ENCODE measurements at regions not wholly inside any gene's neighbourhood (a gene's known extent, or its start where the extent isn't known, plus 50 kb on each side); places are given as distances from the start of the nearest gene placed in this dataset.

DNA sequence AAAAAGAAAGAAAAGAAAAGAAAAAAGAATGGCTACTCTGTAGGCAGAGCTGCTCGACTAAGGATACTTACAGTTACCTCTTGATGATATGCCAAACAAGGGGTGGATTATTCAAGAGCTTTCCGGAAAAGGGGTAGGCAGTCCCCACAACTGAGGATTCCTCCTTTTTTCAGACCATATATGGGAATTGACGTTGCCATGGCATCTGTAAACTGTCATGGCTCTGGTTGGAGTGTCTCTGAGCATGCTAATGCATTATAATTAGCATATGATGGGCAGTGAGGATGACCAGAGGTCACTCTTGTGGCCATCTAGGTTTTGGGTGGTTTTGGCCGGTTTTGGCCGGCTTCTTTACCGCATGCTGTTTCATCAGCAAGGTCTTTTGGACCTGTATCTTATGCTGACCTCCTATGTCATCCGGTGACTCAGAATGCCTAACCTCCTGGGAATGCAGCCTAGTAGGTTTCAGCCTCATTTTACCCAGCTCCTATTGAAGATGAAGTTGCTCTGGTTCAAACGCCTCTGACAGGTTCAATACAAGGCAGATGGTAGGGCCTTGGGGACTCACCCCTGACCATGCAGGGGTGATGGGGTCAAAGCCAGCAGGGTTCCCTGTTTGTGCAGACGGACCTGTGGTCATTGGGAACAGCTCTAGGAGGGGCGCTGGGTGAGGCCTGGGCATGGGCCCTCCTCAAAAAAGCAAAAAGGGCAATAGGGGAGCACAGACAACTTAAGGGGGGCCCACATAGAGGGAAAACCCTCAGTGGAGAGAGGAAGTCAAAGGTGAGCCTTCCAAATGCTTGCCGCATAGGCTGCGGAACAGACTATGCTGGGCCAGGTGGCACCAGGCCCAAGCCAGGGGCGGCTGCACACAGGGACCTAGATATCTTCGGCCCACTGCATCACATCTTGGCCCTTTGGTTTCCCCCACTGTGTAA is 251.2 kb upstream of the RAB6C start:
- no peak for DNase-seq

DNA sequence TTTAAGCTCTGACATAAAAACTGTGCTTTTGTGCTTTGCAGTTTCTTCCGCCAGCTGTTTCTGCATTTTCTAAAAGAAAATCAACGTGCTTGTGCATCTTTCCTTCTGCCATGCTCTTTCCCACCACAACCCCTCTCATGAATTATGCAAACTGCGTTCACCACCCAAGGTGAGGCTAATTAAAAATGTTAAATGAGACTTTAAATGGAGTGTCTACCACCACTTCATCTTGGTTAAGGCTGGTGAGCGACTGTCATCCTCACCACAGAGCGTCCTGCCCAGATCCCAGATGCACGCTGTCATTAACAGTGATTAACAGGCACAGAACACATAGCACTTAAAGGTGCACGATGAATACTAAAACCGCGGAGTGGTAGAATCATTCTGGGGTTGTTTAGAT is 250.5 kb upstream of the RAB6C start:
- no peak for DNase-seq

DNA sequence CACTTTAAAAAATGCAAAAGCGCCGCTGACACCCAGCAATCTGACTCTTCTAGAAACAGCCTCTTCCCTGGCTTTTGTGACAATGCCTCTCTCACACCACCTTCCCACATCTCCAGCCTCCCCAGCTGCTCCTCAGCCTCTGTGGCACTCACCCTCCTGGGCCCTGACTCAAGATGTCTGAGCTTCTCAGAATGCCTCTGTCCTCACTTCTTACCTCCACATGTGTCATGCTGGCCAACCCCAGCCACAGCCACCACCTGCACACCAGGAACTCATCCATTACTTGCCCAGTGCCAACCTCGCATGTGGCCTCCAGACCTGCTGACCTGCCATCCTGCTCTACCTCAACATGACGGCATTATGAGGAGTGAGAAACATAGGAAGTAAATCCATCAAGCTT is 249.8 kb upstream of the RAB6C start:
- DNase-seq: no peak

DNA sequence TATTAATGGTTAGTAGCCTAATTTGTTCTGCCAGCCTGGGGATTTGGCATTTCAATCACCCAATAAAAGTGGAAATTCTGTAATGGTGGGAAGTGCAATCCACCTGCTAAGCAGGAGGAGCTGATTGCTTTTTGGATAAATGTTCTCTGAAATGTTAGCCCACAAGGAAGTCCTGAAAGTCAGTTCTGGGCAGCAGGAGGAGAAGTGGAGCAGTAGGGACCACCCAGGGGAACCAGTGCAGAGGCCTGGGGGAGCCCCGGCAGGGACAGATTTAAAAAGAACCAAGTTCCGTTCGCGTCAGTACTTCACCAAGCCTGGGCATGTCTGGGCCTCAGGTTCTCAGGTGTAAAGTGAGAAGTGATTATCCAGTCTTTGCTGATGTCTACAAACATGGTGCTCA is 248.5 kb upstream of the RAB6C start:
- DNase-seq: no peak

DNA sequence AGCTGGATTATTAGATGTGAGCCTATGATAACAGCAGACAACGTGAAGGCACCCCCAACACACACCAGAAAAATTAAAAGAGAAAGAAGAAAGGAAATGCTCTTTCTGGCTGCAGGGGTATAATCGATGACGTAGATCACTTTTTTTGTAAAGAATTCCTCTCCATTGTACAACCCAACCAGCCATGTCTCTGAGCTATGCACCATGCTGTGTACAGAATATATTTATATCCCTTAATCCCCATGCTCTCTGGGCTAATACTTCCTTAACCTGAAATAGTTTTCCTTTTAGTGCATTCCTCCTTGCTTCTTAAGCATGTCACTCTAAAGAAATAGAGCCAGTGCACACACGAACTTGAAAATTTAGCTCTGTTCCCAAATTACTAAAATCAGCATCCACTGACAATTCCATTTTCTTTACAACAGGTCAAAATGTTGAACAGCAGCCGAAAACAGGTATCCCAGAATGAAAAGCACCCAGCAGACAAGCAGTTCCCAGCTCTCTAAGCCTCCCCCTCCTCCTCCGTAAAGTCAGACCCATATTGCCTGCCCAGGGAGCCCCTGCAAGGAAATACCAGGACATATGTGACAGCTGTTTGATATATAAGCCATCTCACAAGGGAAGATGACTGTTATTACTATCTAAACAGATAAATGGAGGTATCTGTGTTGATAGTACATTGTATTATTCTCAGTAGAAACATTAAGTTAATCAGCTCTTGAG is 247.4 kb upstream of the RAB6C start:
- no peak for DNase-seq

DNA sequence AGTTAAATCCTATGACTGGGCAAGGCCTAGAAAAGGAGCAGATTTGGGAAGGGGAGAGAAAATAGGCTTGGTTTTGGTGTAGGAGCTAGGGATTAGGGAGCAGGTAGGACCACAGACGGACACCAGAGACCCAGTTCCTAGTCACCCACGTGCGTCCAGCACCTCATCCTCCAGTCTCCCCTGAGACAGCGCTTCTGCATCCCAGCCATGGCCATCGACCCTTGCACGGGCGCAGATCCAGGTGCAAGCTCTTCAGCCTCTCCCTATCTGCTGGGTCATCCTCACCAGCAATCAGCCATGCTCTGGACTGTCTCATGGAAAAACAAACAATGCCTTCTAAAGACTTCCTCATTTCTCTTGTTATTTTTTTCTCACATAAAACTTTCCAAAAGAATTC is 246.8 kb upstream of the RAB6C start:
- no peak for DNase-seq

DNA sequence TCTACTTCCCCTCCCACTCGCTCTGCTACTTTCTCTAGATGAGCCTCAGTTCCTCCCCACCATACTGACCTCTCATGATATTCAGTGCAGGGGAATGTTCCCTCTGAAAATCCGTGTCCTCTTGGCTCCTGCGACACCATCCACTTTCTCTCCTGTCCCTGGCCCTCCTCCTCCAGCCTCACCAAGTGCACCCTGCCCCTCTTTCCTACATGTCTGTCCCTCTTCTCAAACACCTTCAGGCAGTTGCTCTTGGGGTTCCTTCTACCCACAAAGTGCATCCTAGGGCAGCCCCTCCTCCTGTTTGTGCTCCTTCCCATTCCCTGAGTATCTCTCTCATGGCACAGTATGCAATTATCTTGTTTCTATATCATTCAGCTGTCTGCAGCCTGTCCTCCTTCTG is 246.4 kb upstream of the RAB6C start:
- no peak for DNase-seq

DNA sequence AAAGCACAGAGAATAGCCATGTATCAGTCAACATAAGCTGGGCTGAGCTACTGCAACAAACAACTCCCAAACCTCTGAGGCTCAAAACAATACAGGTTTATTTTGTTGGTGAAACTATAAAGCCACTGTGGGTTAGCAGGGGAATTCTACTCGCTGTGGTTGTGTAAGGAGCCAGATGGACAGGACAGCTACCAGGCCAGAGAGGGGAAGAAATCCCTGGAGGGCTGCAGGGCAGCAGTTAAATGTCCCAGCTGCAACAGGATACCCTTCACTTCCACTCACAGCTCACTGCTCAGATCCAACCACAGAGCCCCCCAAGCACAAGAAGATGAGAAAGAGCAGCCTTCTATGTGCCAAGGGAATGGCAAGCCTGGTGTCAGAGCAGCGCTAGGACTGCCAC is 245.9 kb upstream of the RAB6C start:
- no peak for DNase-seq

DNA sequence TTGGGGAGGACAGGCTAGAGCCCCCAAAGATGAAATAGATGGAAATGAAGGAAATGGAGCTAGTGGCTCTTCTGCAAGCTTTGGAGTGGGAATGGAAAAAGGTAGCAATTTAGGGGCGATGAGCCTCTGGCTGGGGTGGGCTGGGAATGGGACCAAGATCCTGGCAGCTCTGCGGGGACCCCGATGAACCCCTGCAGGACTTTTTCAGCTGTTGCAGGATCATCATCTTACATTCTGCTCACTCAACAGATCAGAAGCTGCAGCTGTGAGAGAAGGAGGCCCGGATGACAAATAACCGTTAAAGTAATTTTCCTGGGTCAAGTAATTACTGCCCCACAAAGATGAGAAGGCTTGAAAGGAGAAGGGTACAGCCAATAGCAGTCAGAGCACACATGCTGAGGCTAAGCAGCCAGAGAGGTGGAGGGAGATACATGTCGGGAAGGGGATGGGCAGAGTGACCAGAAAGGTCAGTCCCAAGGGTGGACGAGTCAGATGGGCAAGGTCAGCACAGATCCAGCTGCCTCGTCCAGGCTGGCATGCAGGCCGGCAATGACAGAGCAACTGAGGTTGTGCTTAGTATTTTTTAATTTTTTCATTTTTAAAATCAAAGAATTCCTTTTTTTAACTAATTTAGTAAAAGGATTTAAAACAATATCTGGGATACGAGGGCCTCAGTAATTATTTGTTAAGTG is 245.0 kb upstream of the RAB6C start:
- no peak for DNase-seq

DNA sequence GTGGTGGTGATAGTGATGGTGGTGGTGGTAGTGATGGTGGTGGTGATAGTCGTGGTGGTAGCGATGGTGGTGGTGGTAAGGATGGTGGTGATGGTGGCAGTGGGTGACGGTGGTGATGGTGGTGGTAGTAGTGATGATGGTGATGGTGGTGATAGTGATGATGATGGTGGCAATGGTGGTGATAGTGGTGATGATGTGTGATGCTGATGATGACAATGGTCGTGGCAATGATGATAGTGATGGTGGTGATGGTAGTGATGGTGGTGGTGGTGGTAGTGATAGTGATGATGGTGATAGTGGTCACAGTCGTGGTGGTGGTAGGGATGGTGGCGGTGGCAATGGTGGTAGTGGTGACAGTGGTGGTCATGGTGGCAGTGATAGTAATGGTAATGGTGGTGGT is 243.9 kb upstream of the RAB6C start:
- no peak for DNase-seq

DNA sequence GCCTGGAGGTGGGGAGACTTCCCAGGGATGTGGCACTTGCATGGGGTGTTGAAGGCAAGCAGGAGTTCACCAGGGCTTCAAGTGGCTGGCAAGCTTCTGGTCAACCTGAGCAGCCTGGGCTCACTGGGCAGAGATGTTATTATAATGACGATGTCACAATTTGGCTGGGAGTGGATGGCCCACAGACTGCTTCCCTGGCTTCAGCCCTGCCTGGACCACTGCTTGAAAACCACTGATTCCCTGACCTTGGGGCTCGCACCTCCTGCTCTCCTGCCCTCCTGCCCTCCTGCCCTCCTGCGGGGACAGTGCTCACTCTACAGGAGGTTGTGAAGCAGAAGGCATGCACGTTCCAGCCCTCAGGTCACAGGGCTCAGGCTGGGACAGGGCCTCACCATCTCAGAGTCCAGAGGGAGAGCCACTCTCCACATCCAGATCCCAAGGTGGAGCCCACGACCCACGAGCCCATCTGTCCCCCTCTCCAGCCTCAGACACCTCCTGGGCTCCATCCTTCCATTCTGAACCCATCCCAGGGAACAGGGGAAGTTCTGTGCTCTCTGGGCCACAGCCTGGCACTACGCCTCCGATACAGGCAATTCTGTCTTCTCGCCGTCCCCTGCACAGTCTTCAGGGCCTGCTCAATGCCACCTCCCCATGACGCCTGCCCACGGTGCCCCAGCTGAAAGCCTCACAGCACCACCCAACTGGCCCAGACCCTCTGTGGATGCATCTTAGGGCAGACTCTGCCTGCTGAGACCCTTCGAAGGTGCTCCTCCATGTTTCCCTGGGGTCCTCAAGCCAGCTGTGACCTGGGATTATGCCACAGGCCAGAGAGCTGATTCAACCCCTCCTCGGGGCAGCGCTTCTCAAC is 241.6 kb upstream of the RAB6C start:
- no peak for DNase-seq

DNA sequence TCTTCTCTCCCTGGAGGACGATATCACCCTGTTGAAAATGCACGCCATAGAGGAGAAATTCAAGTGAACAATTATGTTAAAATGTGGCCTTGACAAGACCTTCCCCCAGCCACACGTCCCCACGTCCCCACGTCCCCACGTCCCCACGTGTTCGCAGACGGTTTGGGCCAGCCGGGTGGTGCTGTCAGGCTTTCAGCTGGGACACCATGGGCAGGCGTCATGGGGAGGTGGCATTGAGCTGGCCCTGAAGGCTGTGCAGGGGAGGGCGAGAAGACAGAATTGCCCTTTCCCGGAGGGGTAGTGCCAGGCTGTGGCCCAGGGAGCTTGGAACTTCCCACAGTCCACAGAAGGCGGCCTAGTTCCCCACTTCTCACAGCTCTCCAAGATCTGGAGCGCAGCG is 240.7 kb upstream of the RAB6C start:
- DNase-seq: no peak

DNA sequence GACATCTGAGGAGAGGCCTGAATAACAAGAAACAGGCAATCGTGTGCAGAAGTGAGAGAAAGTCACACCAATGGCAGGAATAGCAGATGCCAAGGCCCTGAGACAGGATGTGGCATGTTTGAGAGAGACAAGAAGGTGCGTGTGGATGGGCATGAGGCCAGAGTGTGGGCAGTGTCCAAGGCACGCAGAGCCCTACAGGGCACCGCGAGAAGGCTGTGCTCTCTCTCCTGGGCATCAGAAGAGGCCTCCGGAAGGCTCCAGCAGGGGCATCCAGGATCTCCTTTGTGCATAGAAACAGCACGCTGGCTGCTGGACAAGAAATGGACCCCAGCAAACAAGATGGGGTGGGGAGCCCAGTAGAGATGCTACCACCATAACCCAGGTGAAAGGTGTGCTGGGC is 239.0 kb upstream of the RAB6C start:
- no peak for DNase-seq

DNA sequence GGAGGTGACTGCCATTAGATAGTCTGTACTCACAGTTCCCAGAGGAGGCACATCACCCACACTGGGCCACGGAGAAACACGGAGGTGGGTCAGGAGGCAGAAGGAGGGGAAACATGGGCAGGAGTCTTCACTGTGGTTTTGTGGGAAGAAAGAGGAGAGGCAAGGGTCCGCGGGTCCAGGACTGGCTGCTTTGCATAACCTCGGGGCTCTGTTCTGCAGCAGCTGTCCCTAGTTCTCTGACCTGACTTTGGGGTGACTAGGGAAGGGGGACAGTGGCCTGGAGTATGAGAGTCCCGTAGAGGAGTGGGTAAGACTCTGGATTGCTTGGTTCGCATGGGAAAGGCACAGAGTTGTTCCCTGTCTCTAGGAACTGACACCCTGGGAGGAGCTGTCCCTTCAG is 238.3 kb upstream of the RAB6C start:
- DNase-seq: no peak

DNA sequence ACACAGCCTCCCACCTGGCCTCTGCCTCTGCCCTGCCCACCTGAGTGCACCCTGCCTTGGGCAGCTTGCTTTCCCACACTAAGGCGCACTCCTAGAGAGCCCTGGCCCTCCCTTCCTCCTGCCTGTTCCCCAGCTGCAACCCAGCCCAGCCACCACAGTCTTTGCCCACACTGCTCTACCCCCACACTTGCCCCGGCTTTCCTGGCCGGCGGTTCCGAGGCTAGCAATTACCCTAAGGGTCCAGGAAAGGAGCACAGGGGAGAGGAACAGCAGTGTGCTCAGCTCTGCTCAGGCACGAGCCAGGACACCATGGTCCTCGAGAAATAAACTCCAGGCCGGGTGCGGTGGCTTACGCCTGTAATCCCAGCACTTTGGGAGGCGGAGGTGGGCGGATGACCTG is 237.8 kb upstream of the RAB6C start:
- DNase-seq: no peak

DNA sequence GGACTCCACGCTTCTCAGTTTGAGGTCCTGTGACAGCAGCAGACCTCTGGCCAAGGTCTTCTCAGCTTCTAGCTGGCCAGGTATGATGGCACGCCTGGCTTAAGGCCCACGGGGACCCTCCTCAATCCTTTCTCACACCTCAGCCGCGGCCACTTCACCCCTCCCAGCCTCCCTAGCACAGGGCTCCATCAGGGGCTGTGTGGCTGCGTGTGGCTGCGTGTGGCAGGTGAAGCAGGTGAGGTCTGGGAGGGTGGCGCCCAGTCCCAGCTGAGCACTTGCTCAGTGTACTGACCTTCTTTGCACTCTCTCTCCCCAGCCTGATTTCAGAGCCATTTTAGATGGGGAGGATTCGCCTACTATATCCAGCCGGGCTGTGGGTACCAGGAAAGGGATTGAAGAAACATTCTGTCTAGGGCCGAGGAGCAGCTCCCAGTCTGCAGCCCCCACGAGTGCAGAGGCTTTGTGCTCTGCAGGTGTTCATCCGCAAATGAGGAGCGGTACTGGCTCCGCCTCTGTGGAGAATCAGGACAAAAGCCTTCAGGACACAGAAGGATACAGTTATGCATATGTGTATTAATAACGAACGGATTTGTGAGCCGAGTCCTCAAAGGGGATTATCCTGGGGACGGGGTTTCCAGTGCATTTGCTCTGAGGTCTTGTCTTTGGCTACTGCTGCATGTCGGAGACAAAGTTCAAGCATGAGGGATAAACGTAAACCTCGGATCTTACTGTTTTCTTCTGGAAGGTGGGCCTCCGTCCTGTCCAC is 236.9 kb upstream of the RAB6C start:
- no peak for DNase-seq

DNA sequence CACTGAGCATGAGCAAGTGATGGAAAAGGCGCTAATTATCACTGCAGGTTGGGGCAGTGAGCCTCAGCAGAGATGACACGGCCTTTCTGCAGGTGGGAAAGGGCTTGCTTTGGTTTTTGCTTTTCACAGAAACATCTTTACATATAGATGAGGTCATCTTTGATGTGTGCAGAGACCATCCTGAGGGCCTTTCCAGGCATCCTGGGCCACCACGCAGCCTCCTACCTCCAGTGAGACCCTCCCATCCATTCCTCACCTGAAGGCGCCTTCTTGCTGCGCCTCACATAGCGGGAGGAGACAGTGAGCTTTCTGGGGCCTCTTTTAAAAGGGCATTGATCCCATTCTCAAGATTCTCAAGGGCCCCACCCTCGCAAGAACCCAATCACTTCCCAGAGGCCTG is 235.3 kb upstream of the RAB6C start:
- DNase-seq: no peak

DNA sequence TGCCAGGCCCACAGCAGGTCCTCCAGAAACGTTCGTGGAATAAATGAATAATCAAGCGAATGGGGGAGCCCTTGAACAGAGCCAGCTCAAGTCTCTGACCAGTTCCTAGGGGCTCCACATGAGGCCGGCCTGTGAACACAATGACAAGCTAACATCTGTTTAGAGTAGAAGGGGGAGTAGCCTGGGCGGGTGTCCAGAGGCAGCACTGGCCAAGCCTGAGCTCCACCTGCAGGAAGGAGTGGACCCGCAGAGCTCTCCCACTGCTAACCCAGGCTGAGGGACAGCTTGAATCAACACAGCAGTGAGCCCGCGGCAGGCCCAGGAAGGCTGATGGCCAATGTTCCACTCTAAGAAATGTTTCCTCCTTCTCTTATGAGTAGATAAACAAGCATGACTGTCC is 234.8 kb upstream of the RAB6C start:
- no peak for DNase-seq

DNA sequence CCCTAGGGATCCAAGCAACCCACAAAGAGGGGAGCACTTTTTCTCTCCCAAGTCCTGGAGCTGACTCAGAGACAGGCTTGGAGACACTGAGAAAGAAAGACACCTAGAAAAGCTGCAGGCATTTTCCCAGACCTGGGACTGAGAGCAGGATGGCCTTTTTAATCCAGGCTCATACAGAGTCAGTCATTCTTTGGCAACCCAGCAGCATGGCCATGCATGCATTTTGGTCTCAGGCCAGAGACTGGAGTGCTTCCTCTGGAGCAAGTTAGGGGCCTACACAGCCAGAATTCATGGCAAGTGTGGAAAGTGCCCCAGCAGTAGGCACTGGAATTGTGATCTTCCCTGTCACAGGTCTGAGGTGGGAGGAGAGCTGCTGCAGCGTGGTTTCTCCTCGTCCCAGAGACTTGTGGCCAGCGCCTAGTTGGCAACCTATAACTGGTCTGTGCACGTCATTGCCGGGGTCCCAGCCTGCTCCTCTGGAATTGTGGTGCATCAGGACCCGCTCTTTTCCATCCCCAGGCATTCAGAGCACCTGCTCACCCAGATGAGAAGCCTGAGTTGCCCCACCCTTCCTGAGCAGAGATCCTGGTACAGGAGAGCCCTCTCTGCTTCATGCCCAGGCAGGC is 231.9 kb upstream of the RAB6C start:
- DNase-seq: no peak

DNA sequence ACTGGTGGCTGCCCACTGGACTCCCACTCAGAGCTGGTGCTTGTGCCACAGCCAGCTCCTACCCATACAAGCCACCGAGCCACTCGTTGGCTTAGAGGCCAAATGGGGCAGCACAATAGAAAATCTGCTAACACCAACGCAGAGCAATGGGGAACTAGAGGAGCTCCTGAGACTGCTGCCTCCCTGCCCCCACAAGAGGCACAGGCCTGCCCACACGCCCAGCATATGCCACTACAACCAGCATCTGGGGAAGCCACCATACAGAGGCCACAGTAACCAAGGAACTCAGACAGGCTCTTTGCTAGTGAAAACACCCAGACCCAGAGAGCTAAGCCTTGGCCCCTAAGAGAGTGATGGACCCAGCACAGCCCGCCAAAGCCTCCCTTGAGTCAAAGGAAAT is 231.2 kb upstream of the RAB6C start:
- no peak for DNase-seq

DNA sequence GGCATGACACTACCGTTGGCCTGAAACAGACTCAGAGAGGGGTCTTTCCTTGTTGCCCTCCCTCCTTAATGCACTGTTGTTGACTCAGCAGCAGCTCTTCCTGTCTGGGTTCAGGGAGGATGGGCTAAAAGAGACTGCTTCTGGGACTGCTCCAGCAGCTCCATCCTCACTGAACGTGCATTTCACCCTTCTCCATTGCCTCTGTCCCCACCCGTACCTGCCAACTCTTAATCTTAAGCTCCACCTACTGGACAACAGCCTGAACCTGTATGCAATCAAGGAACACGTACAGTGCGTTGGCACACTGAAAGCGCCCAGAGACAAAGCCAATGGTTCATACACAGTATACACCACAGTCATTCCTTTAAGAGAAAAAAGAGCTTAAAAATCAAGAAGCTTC is 230.8 kb upstream of the RAB6C start:
- DNase-seq: no peak

DNA sequence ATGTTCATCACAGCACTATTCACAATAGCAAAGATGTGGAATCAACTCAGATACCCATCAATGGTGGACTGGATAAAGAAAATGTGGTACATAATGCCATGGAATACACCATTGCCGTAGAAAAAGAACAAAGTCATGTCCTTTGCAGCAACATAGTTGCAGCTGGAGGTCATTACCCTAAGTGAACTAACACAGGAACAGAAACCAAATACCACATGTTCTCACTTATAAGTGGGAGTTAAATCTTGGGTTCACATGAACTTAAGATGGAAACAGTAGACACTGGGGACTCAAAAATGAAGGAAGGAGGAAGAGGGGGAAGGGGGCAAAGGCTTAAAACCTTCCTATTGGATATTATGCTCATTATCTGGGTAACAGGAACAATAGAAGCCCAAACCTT is 228.1 kb upstream of the RAB6C start:
- no peak for DNase-seq

Data from CD4-positive, alpha-beta T cell treated with Interleukin-6 for 4 hours (primary cell).